K562 (cell line): ENCODE measurements at regions not wholly inside any gene's neighbourhood (a gene's known extent, or its start where the extent isn't known, plus 50 kb on each side); places are given as distances from the start of the nearest gene placed in this dataset.

Experiments
- ELK1 ChIP-seq: sonication (generic); formaldehyde crosslinking; IDR thresholded peaks from 2 replicates; pipeline ENCODE4 v1.8.1; 2022; ENCODE audit warnings: missing genetic modification reagents
- ESRRA ChIP-seq: fragments of 450-650 bp; IDR thresholded peaks from 2 replicates; pipeline ENCODE4 v1.6.1; 2014; ENCODE audit warnings: low read depth, mild to moderate bottlenecking, moderate library complexity, borderline replicate concordance
- GTF2F1 ChIP-seq: IDR thresholded peaks from 2 replicates; pipeline ENCODE4 v1.6.1; 2011; ENCODE audit warnings: low read depth, low read length, improper control_type of control experiment
- HIVEP1 ChIP-seq: fragments of 250-450 bp; sonication (Bioruptor Pico); IDR thresholded peaks from 2 replicates; pipeline ENCODE4 v1.4.0; 2020; ENCODE audit warnings: mild to moderate bottlenecking
- KDM5B ChIP-seq: fragments of 200-600 bp; sonication (generic); IDR thresholded peaks from 2 replicates; pipeline ENCODE4 v1.6.1; 2012; ENCODE audit warnings: low read depth, mild to moderate bottlenecking, moderate library complexity, low read length, control low read depth, inconsistent platforms; ENCODE audit not compliant: insufficient replicate concordance
- NCOA6 ChIP-seq: fragments of 450-650 bp; IDR thresholded peaks from 2 replicates; pipeline ENCODE4 v1.6.1; 2017; ENCODE audit warnings: mild to moderate bottlenecking
- RCOR1 ChIP-seq, 2 experiments: IDR thresholded peaks; 2 replicates each; pipeline ENCODE4 v1.6.1; 2012; ENCODE audit warnings: low read depth in 2 of 2, low read length in 2 of 2, borderline replicate concordance in 1 of 2, improper control_type of control experiment in 1 of 2
- RREB1 ChIP-seq: fragments of 250-450 bp; sonication (Bioruptor Pico); IDR thresholded peaks from 2 replicates; pipeline ENCODE4 v1.4.0; 2020
- SMARCC2 ChIP-seq: fragments of 450-650 bp; IDR thresholded peaks from 2 replicates; pipeline ENCODE4 v1.6.1; 2017; ENCODE audit warnings: antibody characterized with exemption, moderate library complexity, mild to moderate bottlenecking, low read depth
- SRSF1 ChIP-seq: fragments of 200-400 bp; formaldehyde crosslinking; IDR thresholded peaks from 2 replicates; pipeline ENCODE4 v1.6.1; 2017; ENCODE audit warnings: mild to moderate bottlenecking, low read depth, low read length, moderate library complexity
- STAT6 ChIP-seq: sonication (generic); formaldehyde crosslinking; IDR thresholded peaks from 2 replicates; pipeline ENCODE4 v1.8.1; 2023; ENCODE audit warnings: mild to moderate bottlenecking, missing genetic modification reagents
- TBL1XR1 ChIP-seq, 2 experiments: IDR thresholded peaks; 2 replicates each; pipeline ENCODE4 v1.6.1; 2012; ENCODE audit warnings: improper control_type of control experiment in 2 of 2, low read length in 2 of 2, mild to moderate bottlenecking in 1 of 2
- USF1 ChIP-seq: sonication (generic); formaldehyde crosslinking; IDR thresholded peaks from 2 replicates; pipeline ENCODE4 v1.9.0; 2022; ENCODE audit warnings: mild to moderate bottlenecking, missing genetic modification reagents
- ZBED1 ChIP-seq: IDR thresholded peaks from 2 replicates; pipeline ENCODE4 v1.6.1; 2014
- ZBTB9 ChIP-seq: fragments of 450-650 bp; formaldehyde crosslinking; IDR thresholded peaks from 2 replicates; pipeline ENCODE4 v1.4.0; 2020; ENCODE audit warnings: mild to moderate bottlenecking, moderate library complexity
- ZNF253 ChIP-seq: fragments of 250-450 bp; sonication (Bioruptor Pico); conservative IDR thresholded peaks from 2 replicates; pipeline ENCODE4 v1.6.1; 2021; ENCODE audit warnings: mild to moderate bottlenecking
- ZNF551 ChIP-seq: fragments of 250-450 bp; sonication (Bioruptor Pico); IDR thresholded peaks from 2 replicates; pipeline ENCODE4 v1.5.0; 2021; ENCODE audit warnings: mild to moderate bottlenecking, moderate library complexity
- ZNF589 ChIP-seq: fragments of 200-800 bp; sonication (Bioruptor generic); IDR thresholded peaks from 2 replicates; pipeline ENCODE4 v1.6.1; 2016; ENCODE audit warnings: low read depth, missing genetic modification characterization, missing compliant biosample characterization

- TF ChIP-seq RREB1 (CRISPR knock-in tag) (no peak), TBL1XR1 (IDR thresholded peaks at IDR 0.05; ENCODE audit: low read length in 2 of 2) (peak in 1 of 2 experiments; percentile 58; a peak in 1 of 4 replicates), ZBED1 (no peak), ZNF551 (CRISPR knock-in tag) (no peak), STAT6 (CRISPR knock-in tag) (no peak), ZNF253 (CRISPR knock-in tag) (no peak), HIVEP1 (CRISPR knock-in tag) (no peak), ZNF589 (0 out of 2 replicates have a peak, but pooled peaks have one; percentile 33), USF1 (no peak), SRSF1 (no peak), GTF2F1 (no peak), RCOR1 (IDR thresholded peaks at IDR 0.05; ENCODE audit: borderline replicate concordance in 1 of 2, low read depth in 2 of 2, low read length in 2 of 2) (peak in 1 of 2 experiments; percentile 55; a peak in 1 of 4 replicates), NCOA6 (no peak), ELK1 (CRISPR knock-in tag) (no peak), KDM5B (no peak), SMARCC2 (peak; percentile 69; the same call in 1 of the 2 replicates), ESRRA (no peak; the same call in 1 of the 2 replicates), ZBTB9 (CRISPR knock-in tag) (no peak)
These were observed 428.7 kb upstream of the TRIB2 start (continued) for GRCh38 chr2:12288048-12288447.
